Tibial nerve (tissue), 4 donors: ENCODE measurements at regions not wholly inside any gene's neighbourhood (a gene's known extent, or its start where the extent isn't known, plus 50 kb on each side); places are given as distances from the start of the nearest gene placed in this dataset.

ENCODE experiments used
- DNase-seq, 2 donors: peaks; one replicate each; pipeline ENCODE4 v3.0.0-alpha.2; 2019; ENCODE audit warnings: low spot score in 2 of 2
- H3K27ac ChIP-seq, 4 donors: fragments of 200-600 bp; sonication (generic) in 3 of 4; one replicate each; pipeline ENCODE4 v1.5.1; 2017 to 2019; ENCODE audit warnings: mild to moderate bottlenecking in 1 of 4
- H3K27me3 ChIP-seq, 2 donors: fragments of 200-600 bp; sonication (generic) in 1 of 2; one replicate each; pipeline versions ENCODE4 v1.5.1 to v1.6.0; 2017 to 2019
- H3K36me3 ChIP-seq, 3 donors: fragments of 200-600 bp; sonication (generic); one replicate each; pipeline ENCODE4 v1.5.1; 2018 to 2019
- H3K4me1 ChIP-seq, 4 donors: fragments of 200-600 bp; sonication (generic) in 3 of 4; one replicate each; pipeline ENCODE4 v1.5.1; 2017 to 2019
- H3K4me3 ChIP-seq, 4 donors: fragments of 200-600 bp; sonication (generic) in 3 of 4; one replicate each; pipeline ENCODE4 v1.5.1; 2017 to 2019; ENCODE audit warnings: mild to moderate bottlenecking in 1 of 4, moderate library complexity in 1 of 4
- H3K9me3 ChIP-seq, 4 donors: fragments of 200-600 bp; sonication (generic) in 3 of 4; one replicate each; pipeline ENCODE4 v1.5.1; 2017 to 2019
- CTCF ChIP-seq, 5 experiments: fragments of 200-600 bp in 3 of 5; fragments of 450-650 bp in 2 of 5; sonication (generic) in 3 of 5; IDR thresholded peaks; one replicate each; pipeline ENCODE4 v1.5.1; 2016 to 2019; ENCODE audit warnings: antibody characterized with exemption in 5 of 5, mild to moderate bottlenecking in 3 of 5, moderate library complexity in 2 of 5
- EP300 ChIP-seq, 2 donors: sonication (generic); formaldehyde crosslinking; IDR thresholded peaks; one replicate each; pipeline ENCODE4 v1.6.1; 2017; ENCODE audit warnings: antibody characterized with exemption in 2 of 2, mild to moderate bottlenecking in 1 of 2
- POLR2A ChIP-seq, 2 donors: fragments of 450-650 bp; IDR thresholded peaks; one replicate each; pipeline ENCODE4 v1.6.1; 2017; ENCODE audit warnings: antibody characterized with exemption in 2 of 2, mild to moderate bottlenecking in 2 of 2, moderate library complexity in 2 of 2
- WGBS, 2 donors: methylation state at CpG; one replicate each; pipeline ENCODE4 v1.1.5; 2018; 5-methylcytosine and 5-hydroxymethylcytosine counted together

- H3K9me3 ChIP-seq, result no peaks in the 10 kb centered on the region
- WGBS, 2 donors, result 85 to 88% methylated on average over 3 of the region's 3 CpGs
- H3K4me3 ChIP-seq, result no peak overlapping the region
- no peaks in the 10 kb centered on the region for H3K27me3 ChIP-seq
- TF ChIP-seq CTCF (IDR thresholded peaks at IDR 0.05), result no peak
- TF ChIP-seq POLR2A (IDR thresholded peaks at IDR 0.05), result no peak
- no peak for TF ChIP-seq EP300 (IDR thresholded peaks at IDR 0.05)
- no peak for DNase-seq
- H3K36me3 ChIP-seq, result no peaks in the 10 kb centered on the region
- no peak overlapping the region for H3K27ac ChIP-seq
- no peaks in the 10 kb centered on the region for H3K4me1 ChIP-seq
Measured at GRCh38 chr22:22973336-22973735, 85.7 kb downstream of the IGLL5 start.

GRCh38 chr22:22974156-22974555, 86.5 kb downstream of the IGLL5 start:
- no peaks in the 10 kb centered on the region for H3K27me3 ChIP-seq
- H3K36me3 ChIP-seq, result no peaks in the 10 kb centered on the region
- H3K9me3 ChIP-seq, result peaks cover 0 to 5% (median under 1%) of the 10 kb centered on the region in 4 donors
- no peak overlapping the region for H3K27ac ChIP-seq
- TF ChIP-seq CTCF (IDR thresholded peaks at IDR 0.05) (no peak), POLR2A (IDR thresholded peaks at IDR 0.05) (no peak), EP300 (IDR thresholded peaks at IDR 0.05) (no peak)
- no peak overlapping the region for H3K4me3 ChIP-seq
- WGBS, 2 donors, result 56 to 65% methylated on average over 3 of the region's 3 CpGs
- no peaks in the 10 kb centered on the region for H3K4me1 ChIP-seq
- no peak for DNase-seq

GRCh38 chr22:22974795-22975580, 87.4 kb downstream of the IGLL5 start:
- no peaks in the 10 kb centered on the region for H3K4me1 ChIP-seq
- no peaks in the 10 kb centered on the region for H3K36me3 ChIP-seq
- no peak overlapping the region for H3K4me3 ChIP-seq
- DNase-seq, result no peak
- no peak overlapping the region for H3K27ac ChIP-seq
- H3K9me3 ChIP-seq, result peaks cover 0 to 14% (median 3%) of the 10 kb centered on the region in 4 donors
- WGBS, 2 donors, result 82% methylated on average over 8 of the region's 8 CpGs
- H3K27me3 ChIP-seq, result no peaks in the 10 kb centered on the region
- no peak for TF ChIP-seq EP300 (IDR thresholded peaks at IDR 0.05)
- TF ChIP-seq CTCF (IDR thresholded peaks at IDR 0.05), result no peak
- TF ChIP-seq POLR2A (IDR thresholded peaks at IDR 0.05), result no peak

GRCh38 chr22:22976033-22976922, 88.7 kb downstream of the IGLL5 start:
- peaks cover 0 to 27% (median 3%) of the 10 kb centered on the region in 4 donors for H3K9me3 ChIP-seq
- WGBS, 2 donors, result 73 to 84% methylated on average over 9 of the region's 9 CpGs
- no peaks in the 10 kb centered on the region for H3K27me3 ChIP-seq
- no peak overlapping the region for H3K4me3 ChIP-seq
- H3K4me1 ChIP-seq, result no peaks in the 10 kb centered on the region
- TF ChIP-seq EP300 (IDR thresholded peaks at IDR 0.05), result no peak
- no peak for TF ChIP-seq CTCF (IDR thresholded peaks at IDR 0.05)
- TF ChIP-seq POLR2A (IDR thresholded peaks at IDR 0.05), result no peak
- no peak for DNase-seq
- H3K36me3 ChIP-seq, result no peaks in the 10 kb centered on the region
- H3K27ac ChIP-seq, result no peak overlapping the region
